OCI-LY1 (cell line): ENCODE measurements at regions not wholly inside any gene's neighbourhood (a gene's known extent, or its start where the extent isn't known, plus 50 kb on each side); places are given as distances from the start of the nearest gene placed in this dataset.

Experiments used
- H2AFZ ChIP-seq: fragments of 200-600 bp; sonication (generic), shearing (Covaris generic); 2 replicates; pipeline ENCODE4 v1.6.0; 2014; ENCODE audit warnings: antibody characterized with exemption, mild to moderate bottlenecking, low read length
- H3F3A ChIP-seq: fragments of 200-600 bp; sonication (generic), shearing (Covaris generic); 2 replicates; pipeline ENCODE4 v1.6.0; 2014; ENCODE audit warnings: mild to moderate bottlenecking, antibody characterized with exemption, low read length, moderate library complexity; ENCODE audit not compliant: insufficient read depth
- H3K27ac ChIP-seq: fragments of 200-600 bp; sonication (generic); 2 replicates; pipeline ENCODE4 v1.5.1; 2014; ENCODE audit warnings: low read length, mixed run types, mild to moderate bottlenecking, low read depth; ENCODE audit not compliant: poor library complexity, severe bottlenecking
- H3K27me3 ChIP-seq: fragments of 200-600 bp; sonication (generic); 2 replicates; pipeline ENCODE4 v1.6.0; 2014; ENCODE audit warnings: antibody characterized with exemption, mild to moderate bottlenecking, low read length, moderate library complexity; ENCODE audit not compliant: insufficient read depth
- H3K36me3 ChIP-seq: fragments of 200-600 bp; sonication (generic); 2 replicates; pipeline ENCODE4 v1.6.1; 2014; ENCODE audit warnings: mild to moderate bottlenecking, antibody characterized with exemption, low read length, moderate library complexity, mixed read lengths; ENCODE audit not compliant: insufficient read depth
- H3K4me1 ChIP-seq: fragments of 200-600 bp; sonication (generic); 2 replicates; pipeline ENCODE4 v1.5.1; 2014; ENCODE audit warnings: mild to moderate bottlenecking, low read length, moderate library complexity; ENCODE audit not compliant: insufficient read depth, severe bottlenecking
- H3K4me2 ChIP-seq: fragments of 200-600 bp; sonication (generic), shearing (Covaris generic); 2 replicates; pipeline ENCODE4 v1.6.1; 2014; ENCODE audit warnings: low read length
- H3K4me3 ChIP-seq: fragments of 200-600 bp; sonication (generic); 2 replicates; pipeline ENCODE4 v1.5.1; 2014; ENCODE audit warnings: low read length, low read depth, mild to moderate bottlenecking, mixed read lengths; ENCODE audit not compliant: poor library complexity, severe bottlenecking
- H3K79me2 ChIP-seq: fragments of 200-600 bp; shearing (Covaris generic); 2 replicates; pipeline ENCODE4 v1.6.1; 2016; ENCODE audit warnings: mixed run types, low read length, mixed read lengths; ENCODE audit not compliant: insufficient read depth
- H3K9ac ChIP-seq: fragments of 200-600 bp; sonication (generic), shearing (Covaris generic); 2 replicates; pipeline ENCODE4 v1.6.1; 2014; ENCODE audit warnings: mild to moderate bottlenecking, low read length, mixed read lengths
- H3K9me2 ChIP-seq: fragments of 200-600 bp; sonication (generic), shearing (Covaris generic); 2 replicates; pipeline ENCODE4 v1.6.1; 2014; ENCODE audit warnings: low read depth, mild to moderate bottlenecking, low read length, mixed read lengths
- H3K9me3 ChIP-seq: fragments of 200-600 bp; shearing (Covaris generic); 2 replicates; pipeline ENCODE4 v1.6.1; 2014; ENCODE audit warnings: low read length, mixed read lengths
- H4K20me1 ChIP-seq: fragments of 200-600 bp; sonication (generic), shearing (Covaris generic); 2 replicates; pipeline ENCODE4 v1.6.0; 2016; ENCODE audit warnings: mild to moderate bottlenecking, low read length; ENCODE audit not compliant: insufficient read depth
- CTCF ChIP-seq: fragments of 200-600 bp; sonication (generic), shearing (Covaris generic); IDR thresholded peaks from 2 replicates; pipeline ENCODE4 v1.5.1; 2017; ENCODE audit warnings: mild to moderate bottlenecking, antibody characterized with exemption, low read length, moderate library complexity, mixed read lengths
- EZH2 ChIP-seq: fragments of 200-600 bp; sonication (generic), shearing (Covaris generic); IDR thresholded peaks from 2 replicates; pipeline ENCODE4 v1.8.0; 2017; ENCODE audit warnings: borderline replicate concordance, mixed run types, mild to moderate bottlenecking, antibody characterized with exemption, low read length, moderate library complexity, mixed read lengths

- H3K4me3 ChIP-seq, result no peak overlapping the region
- H3F3A ChIP-seq, result no peaks in the 10 kb centered on the region
- H4K20me1 ChIP-seq, result no peaks in the 10 kb centered on the region
- H3K27ac ChIP-seq, result no peak overlapping the region
- H2AFZ ChIP-seq, result no peak overlapping the region; the same call in 1 of the 2 replicates
- TF ChIP-seq EZH2 (no peak), CTCF (peak; percentile 36)
- no peaks in the 10 kb centered on the region for H3K9me3 ChIP-seq
- no peak overlapping the region for H3K9ac ChIP-seq
- no peaks in the 10 kb centered on the region for H3K4me1 ChIP-seq
- no peaks in the 10 kb centered on the region for H3K9me2 ChIP-seq
- H3K79me2 ChIP-seq, result no peaks in the 10 kb centered on the region
- no peaks in the 10 kb centered on the region for H3K27me3 ChIP-seq
- H3K4me2 ChIP-seq, result no peak overlapping the region
- H3K36me3 ChIP-seq, result no peaks in the 10 kb centered on the region
Observed at GRCh38 chr13:62544928-62545327, 1129.3 kb upstream of the PCDH20 start.

GRCh38 chr13:62537593-62537992 lies 1121.9 kb upstream of the PCDH20 start:
- H4K20me1 ChIP-seq, result no peaks in the 10 kb centered on the region
- no peaks in the 10 kb centered on the region for H3K36me3 ChIP-seq
- no peak overlapping the region for H3K4me2 ChIP-seq
- no peak overlapping the region for H3K27ac ChIP-seq
- H3K9me2 ChIP-seq, result no peaks in the 10 kb centered on the region
- no peak overlapping the region for H2AFZ ChIP-seq
- no peaks in the 10 kb centered on the region for H3K79me2 ChIP-seq
- H3K27me3 ChIP-seq, result no peaks in the 10 kb centered on the region
- H3K4me3 ChIP-seq, result no peak overlapping the region
- H3F3A ChIP-seq, result no peaks in the 10 kb centered on the region
- TF ChIP-seq EZH2 (no peak), CTCF (no peak)
- no peaks in the 10 kb centered on the region for H3K4me1 ChIP-seq
- H3K9ac ChIP-seq, result no peak overlapping the region
- no peaks in the 10 kb centered on the region for H3K9me3 ChIP-seq

GRCh38 chr13:62525652-62526051 lies 1110.0 kb upstream of the PCDH20 start:
- H3K4me2 ChIP-seq, result no peak overlapping the region
- no peaks in the 10 kb centered on the region for H3F3A ChIP-seq
- H2AFZ ChIP-seq, result peak overlapping the region; percentile 81; the same call in 1 of the 2 replicates
- H3K9ac ChIP-seq, result no peak overlapping the region
- peaks cover 14% of the 10 kb centered on the region for H3K4me1 ChIP-seq
- no peaks in the 10 kb centered on the region for H3K36me3 ChIP-seq
- H3K27ac ChIP-seq, result no peak overlapping the region
- H3K27me3 ChIP-seq, result no peaks in the 10 kb centered on the region
- H4K20me1 ChIP-seq, result no peaks in the 10 kb centered on the region
- H3K9me2 ChIP-seq, result no peaks in the 10 kb centered on the region
- TF ChIP-seq EZH2 (no peak), CTCF (no peak)
- no peaks in the 10 kb centered on the region for H3K79me2 ChIP-seq
- H3K9me3 ChIP-seq, result no peaks in the 10 kb centered on the region
- H3K4me3 ChIP-seq, result no peak overlapping the region
